ENCODE measurements at regions not wholly inside any gene's neighbourhood (a gene's known extent, or its start where the extent isn't known, plus 50 kb on each side); places are given as distances from the start of the nearest gene placed in this dataset.
"Not testable (repeated sequence)": the region's sequence is repeated elsewhere in the genome, so short reads cannot be mapped to it uniquely, and the experiment has no call there.

DNA sequence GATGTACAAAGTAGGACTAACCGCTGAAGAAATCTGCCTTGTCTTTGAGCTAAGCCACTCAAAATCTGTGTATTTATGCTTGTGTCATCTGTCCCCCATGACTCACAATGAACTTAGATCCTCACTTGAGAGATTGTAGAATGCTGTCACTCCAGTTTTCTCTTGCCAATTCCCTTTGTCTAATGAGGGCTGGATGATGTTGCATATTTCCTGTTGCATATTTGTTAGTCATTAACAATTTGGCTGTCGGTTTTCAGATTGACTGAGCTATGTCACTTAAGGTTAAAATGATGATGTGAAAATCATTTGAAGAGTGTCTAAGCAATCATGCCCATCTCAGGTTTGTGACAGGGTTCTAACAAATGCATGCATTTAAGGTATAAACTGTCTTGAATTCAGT, 481.7 kb downstream of the CDH10 start:
- Histone ChIP-seq H3K27me3 (ENCODE audit: insufficient read depth, poor library complexity, severe bottlenecking) (no peaks in the 10 kb centered on the region), H3K4me1 (ENCODE audit: insufficient read depth, poor library complexity, severe bottlenecking) (peaks cover 32% of the 10 kb centered on the region), H3K9me3 (ENCODE audit: severe bottlenecking) (no peaks in the 10 kb centered on the region), H3K27ac (ENCODE audit: poor library complexity, severe bottlenecking) (peak overlapping the region; percentile 82), H3K36me3 (ENCODE audit: low read depth) (peaks cover under 1% of the 10 kb centered on the region; the same call in 1 of the 2 replicates), H3K4me3 (ENCODE audit: severe bottlenecking) (no peak overlapping the region)
- TF ChIP-seq, protein P1, sequence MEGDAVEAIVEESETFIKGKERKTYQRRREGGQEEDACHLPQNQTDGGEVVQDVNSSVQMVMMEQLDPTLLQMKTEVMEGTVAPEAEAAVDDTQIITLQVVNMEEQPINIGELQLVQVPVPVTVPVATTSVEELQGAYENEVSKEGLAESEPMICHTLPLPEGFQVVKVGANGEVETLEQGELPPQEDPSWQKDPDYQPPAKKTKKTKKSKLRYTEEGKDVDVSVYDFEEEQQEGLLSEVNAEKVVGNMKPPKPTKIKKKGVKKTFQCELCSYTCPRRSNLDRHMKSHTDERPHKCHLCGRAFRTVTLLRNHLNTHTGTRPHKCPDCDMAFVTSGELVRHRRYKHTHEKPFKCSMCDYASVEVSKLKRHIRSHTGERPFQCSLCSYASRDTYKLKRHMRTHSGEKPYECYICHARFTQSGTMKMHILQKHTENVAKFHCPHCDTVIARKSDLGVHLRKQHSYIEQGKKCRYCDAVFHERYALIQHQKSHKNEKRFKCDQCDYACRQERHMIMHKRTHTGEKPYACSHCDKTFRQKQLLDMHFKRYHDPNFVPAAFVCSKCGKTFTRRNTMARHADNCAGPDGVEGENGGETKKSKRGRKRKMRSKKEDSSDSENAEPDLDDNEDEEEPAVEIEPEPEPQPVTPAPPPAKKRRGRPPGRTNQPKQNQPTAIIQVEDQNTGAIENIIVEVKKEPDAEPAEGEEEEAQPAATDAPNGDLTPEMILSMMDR (IDR thresholded peaks at IDR 0.05; ENCODE audit: poor library complexity, severe bottlenecking), result no peak
- DNase-seq (ENCODE audit: low spot score) (no peak), ATAC-seq (ENCODE audit: low read depth) (peak; percentile 66)

DNA sequence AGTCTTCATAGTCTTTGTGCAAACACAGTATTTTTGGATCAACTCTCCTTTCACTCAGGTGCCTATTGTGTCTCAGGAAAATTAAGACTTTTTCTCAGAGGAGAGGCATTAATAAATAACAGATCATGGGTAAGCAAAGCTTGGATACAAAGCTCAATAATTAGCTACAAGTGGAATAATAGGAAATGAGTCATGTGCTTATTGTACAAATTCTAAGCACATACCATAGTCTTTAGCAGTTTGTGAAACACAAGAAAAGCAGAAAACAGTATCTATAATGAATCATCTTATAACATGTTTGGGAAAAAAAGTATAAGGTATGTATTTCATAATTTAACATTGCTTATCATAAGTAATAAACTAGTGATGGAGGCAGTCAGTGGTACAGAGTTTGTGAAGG, 477.0 kb downstream of the CDH10 start:
- H3K4me1 ChIP-seq (ENCODE audit: insufficient read depth, poor library complexity, severe bottlenecking), result peaks cover 24% of the 10 kb centered on the region
- H3K27me3 ChIP-seq (ENCODE audit: insufficient read depth, poor library complexity, severe bottlenecking), result no peaks in the 10 kb centered on the region
- DNase-seq (ENCODE audit: low spot score) (no peak), ATAC-seq (ENCODE audit: low read depth) (peak; percentile 80)
- H3K4me3 ChIP-seq (ENCODE audit: severe bottlenecking), result no peak overlapping the region
- peaks cover 4% of the 10 kb centered on the region; the same call in 1 of the 2 replicates for H3K36me3 ChIP-seq (ENCODE audit: low read depth)
- no peaks in the 10 kb centered on the region for H3K9me3 ChIP-seq (ENCODE audit: severe bottlenecking)
- peak overlapping the region; percentile 47 for H3K27ac ChIP-seq (ENCODE audit: poor library complexity, severe bottlenecking)
- TF ChIP-seq, protein P1 (IDR thresholded peaks at IDR 0.05; ENCODE audit: poor library complexity, severe bottlenecking), result no peak

DNA sequence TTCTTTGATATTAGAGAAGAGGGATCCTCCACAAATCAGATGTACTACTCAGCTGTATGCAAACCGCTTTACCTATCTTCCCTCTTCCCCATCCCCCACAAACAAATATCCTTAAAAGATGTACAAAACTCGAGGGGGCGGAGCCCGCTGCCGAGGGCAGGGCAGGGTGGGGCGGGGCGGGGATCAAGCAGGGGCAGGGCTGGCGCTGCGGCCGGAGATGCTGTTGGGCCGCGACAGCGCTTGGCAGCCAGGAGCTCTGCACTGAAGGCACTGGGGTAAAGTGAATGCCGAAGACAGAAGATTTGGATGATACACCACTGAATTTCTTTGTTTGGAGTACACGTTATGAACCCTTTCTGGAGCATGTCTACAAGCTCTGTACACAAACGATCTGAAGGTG, 474.8 kb downstream of the CDH10 start:
- TF ChIP-seq, protein P1 (IDR thresholded peaks at IDR 0.05; ENCODE audit: poor library complexity, severe bottlenecking), result no peak
- Histone ChIP-seq H3K27ac (ENCODE audit: poor library complexity, severe bottlenecking) (no peak overlapping the region), H3K9me3 (ENCODE audit: severe bottlenecking) (no peaks in the 10 kb centered on the region), H3K36me3 (ENCODE audit: low read depth) (peaks cover 4% of the 10 kb centered on the region; the same call in 1 of the 2 replicates), H3K4me3 (ENCODE audit: severe bottlenecking) (no peak overlapping the region), H3K4me1 (ENCODE audit: insufficient read depth, poor library complexity, severe bottlenecking) (peaks cover 15% of the 10 kb centered on the region), H3K27me3 (ENCODE audit: insufficient read depth, poor library complexity, severe bottlenecking) (no peaks in the 10 kb centered on the region)
- ATAC-seq (ENCODE audit: low read depth), result no peak
- DNase-seq (ENCODE audit: low spot score), result no peak

DNA sequence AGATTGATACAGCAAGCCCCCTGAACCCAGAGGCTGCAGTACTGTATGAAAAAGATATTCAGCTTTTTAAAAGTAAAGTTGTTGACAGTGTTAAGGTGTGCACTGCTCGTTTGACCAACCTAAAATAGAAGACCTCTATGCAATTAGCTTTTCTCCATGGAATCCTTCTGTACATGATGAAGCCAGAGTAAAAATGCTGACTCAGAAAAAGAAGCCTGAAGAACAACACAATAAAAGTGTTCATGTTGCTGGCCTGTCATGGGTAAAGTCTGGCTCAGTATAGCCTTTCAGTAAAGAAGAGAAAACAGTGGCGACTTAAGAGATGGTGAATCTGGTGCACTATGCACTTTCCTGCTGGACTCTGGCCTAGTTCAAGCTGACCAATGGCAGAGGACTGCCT, 473.8 kb downstream of the CDH10 start:
- H3K4me1 ChIP-seq (ENCODE audit: insufficient read depth, poor library complexity, severe bottlenecking), result peaks cover 15% of the 10 kb centered on the region
- H3K27me3 ChIP-seq (ENCODE audit: insufficient read depth, poor library complexity, severe bottlenecking); ATAC-seq (ENCODE audit: low read depth); H3K4me3 ChIP-seq (ENCODE audit: severe bottlenecking); H3K27ac ChIP-seq (ENCODE audit: poor library complexity, severe bottlenecking); H3K36me3 ChIP-seq (ENCODE audit: low read depth); H3K9me3 ChIP-seq (ENCODE audit: severe bottlenecking); DNase-seq (ENCODE audit: low spot score): not testable (repeated sequence)

DNA sequence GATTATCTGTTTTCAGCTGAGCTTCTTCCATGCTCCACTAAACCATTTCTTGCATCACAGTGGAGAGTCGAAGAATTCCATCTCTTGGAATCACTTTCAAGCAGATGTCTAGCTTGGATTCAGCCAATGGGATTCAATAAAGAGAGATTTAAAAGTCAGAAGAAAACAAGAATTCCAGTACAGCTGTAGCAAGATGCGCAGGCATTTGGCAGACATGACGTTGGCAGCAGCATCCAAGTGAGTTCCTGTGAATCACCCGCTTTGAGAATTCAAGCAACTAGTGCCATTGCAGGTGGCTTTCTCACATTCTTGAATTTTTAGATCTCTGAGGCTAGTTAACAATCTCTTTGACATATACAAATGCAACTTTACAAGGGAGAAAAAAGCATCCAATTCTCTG, 467.0 kb downstream of the CDH10 start:
- Histone ChIP-seq H3K4me1 (ENCODE audit: insufficient read depth, poor library complexity, severe bottlenecking) (no peaks in the 10 kb centered on the region), H3K4me3 (ENCODE audit: severe bottlenecking) (no peak overlapping the region), H3K27ac (ENCODE audit: poor library complexity, severe bottlenecking) (no peak overlapping the region), H3K36me3 (ENCODE audit: low read depth) (no peaks in the 10 kb centered on the region), H3K9me3 (ENCODE audit: severe bottlenecking) (no peaks in the 10 kb centered on the region), H3K27me3 (ENCODE audit: insufficient read depth, poor library complexity, severe bottlenecking) (no peaks in the 10 kb centered on the region)
- ATAC-seq (ENCODE audit: low read depth) (no peak), DNase-seq (ENCODE audit: low spot score) (no peak)
- TF ChIP-seq, protein P1 (IDR thresholded peaks at IDR 0.05; ENCODE audit: poor library complexity, severe bottlenecking), result no peak

Data from RWPE2 (cell line).